HTR-8/SVneo (cell line): ENCODE measurements at regions not wholly inside any gene's neighbourhood (a gene's known extent, or its start where the extent isn't known, plus 50 kb on each side); places are given as distances from the start of the nearest gene placed in this dataset.
A peak's percentile ranks its signal among the peaks of the same experiment; 100 is the strongest.

Experiments used
- DNase-seq: peaks from one replicate; pipeline ENCODE4 v3.0.0; 2011; ENCODE audit warnings: low spot score, mixed read lengths; ENCODE audit not compliant: insufficient read length
- FAIRE-seq: peaks from 2 replicates; lab custom pipeline; 2011; peaks lifted over from hg19 to GRCh38; lab: Jason Lieb, UNC

DNA sequence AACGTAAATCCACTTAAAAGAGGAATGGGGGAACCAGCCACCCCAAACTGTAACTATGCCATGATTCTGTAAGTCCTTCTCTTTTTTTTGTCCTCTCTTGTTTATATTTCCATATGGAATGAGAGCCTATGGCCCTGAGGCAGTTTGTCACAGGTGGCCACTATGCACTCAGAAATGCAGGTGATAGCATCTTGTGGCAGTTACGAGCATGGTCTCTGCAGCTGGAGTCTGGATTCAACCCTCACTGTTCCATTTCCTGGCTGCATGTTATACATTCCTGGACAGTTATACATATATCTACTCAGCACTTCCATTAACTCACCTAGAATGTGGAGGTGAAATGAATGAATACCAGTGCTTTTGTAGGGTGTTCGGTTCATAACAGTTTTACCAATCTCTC is 291.5 kb upstream of the FANCL start:
- DNase-seq, result no peak
- peak; percentile 44 for FAIRE-seq

GRCh38 chr2:58527647-58528046 is 286.5 kb upstream of the FANCL start:
- FAIRE-seq (no peak), DNase-seq (no peak)

DNA sequence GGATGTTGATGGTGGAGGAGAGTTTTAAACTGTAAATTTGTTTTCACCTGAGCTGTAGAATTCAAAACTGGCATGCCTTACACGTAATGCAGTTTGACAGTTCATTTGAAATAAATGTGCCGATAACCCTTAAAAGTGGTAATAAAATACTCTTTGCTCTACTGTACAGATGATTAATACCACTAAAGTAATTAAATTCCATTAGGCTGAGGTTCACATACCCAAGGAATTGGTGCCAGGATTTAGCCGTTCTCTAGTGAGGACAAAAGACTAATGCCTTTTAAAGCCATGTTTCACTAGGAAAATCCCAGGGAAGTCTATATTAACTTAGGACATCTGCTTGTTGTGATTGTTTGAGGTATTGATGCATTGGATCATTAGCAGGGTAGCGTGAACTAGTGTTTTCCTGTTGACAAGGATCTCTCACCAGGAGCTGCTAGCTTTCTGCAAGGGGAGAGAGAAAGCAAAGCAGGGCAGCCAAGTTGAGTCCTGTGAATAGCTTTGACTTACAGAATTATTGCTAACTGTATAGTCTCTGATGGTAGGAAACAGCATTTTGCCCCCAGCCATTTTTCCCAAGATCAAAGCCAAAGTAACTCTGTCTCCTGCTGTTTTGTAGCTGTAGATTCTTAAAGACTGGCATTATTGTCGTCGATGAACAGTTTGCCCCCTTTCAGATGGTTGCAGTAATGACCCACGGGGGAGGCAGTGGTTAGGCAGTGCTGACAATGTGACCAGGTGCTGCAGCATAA is 280.9 kb upstream of the FANCL start:
- FAIRE-seq (no peak), DNase-seq (no peak)

GRCh38 chr2:58520903-58521302 is 279.8 kb upstream of the FANCL start:
- FAIRE-seq, result no peak
- no peak for DNase-seq

DNA sequence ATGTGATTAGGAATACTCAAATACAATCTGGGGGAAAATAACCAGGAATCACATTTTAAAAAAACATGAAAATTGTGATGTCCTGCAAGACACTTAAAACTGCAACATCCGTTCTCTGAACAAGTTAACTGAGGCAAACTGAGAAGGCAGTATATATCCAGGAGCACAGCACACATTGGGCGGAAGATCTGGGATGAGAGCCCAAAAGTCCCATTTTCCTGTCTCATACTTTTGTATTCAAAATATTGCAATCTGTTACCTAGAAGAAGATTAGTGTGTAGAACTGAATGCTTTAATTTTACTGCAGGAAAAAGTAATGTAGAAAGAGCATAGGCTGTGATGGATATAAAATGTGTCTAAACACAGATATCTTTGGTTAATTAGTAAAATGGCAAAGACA is 276.8 kb upstream of the FANCL start:
- FAIRE-seq (no peak), DNase-seq (no peak)

DNA sequence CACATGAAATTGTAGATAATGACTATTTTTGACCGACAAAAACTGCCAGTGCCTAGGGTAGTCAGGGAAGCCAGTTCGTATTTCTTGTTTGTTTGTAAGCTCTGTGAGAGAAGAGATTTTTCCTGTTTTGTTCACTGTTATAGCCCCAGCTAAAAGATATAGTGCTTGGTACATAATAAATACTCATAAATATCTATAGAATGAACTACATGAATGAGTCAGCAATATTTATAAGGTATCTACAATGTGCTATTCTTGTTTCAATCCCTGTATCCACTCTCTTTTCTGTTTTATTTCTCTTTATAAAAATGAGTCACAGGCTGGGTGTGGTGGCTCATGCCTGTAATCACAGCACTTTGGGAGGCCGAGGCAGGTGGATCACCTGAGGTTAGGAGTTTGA is 275.6 kb upstream of the FANCL start:
- DNase-seq (no peak), FAIRE-seq (no peak)

- FAIRE-seq (no peak), DNase-seq (no peak)
Observed at GRCh38 chr2:58515827-58516573, 274.9 kb upstream of the FANCL start.

DNA sequence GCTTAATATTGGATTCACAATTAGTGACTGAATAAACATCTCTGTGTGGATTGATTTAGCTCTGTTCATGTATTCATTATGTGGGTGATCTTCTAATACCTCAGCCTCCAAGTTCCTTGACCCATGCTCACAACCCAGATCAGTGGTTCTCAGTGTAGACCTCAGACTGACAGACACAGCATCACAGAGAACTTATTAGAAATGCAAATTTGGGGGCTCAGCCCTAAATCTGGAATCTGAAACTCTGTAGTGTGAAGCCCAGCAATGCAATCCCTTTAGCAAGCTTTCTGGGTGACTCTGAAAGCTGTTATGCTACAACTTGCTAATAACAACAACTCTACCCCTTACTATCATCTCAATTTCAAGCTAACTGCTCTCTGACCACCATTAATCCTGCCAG is 273.1 kb upstream of the FANCL start:
- FAIRE-seq (no peak), DNase-seq (no peak)

DNA sequence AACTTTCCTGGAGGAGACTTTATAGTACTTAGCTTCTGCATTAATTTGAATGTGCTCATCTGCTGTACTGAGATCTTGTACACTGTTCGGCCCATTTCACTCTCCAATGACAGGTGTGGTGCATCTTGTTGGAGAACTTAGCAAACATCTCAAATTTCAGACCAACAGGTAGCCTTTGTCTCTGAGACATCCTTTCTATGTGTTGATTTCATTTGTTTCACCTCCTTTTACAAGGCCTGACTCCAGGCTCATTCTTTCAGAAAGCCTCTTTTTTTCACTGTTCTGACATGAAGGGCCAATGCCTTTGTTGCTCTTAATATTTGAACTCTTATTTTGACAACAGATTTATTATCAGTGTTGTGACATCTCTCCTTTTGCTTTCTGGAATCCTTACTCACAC is 271.8 kb upstream of the FANCL start:
- DNase-seq, result no peak
- no peak for FAIRE-seq

DNA sequence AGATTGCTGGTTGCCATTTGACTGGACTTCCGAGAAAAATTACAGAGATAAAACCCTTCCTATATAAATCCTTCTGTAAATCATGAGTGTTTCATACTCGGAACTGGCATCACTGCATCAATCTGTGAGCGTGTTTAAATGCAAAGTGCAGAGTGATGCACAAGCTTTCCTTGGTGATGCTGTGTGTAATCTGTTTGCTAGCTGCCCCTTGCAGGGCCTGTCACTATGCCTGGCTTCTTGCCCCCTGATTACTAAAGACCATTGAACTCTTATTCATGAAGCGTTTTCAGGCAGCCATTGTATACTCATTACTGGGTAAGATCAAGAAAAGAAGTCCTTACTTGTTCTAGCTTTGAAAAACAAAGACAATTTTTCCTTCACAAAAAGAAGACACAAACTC is 266.9 kb upstream of the FANCL start:
- no peak for FAIRE-seq
- no peak for DNase-seq

- DNase-seq (no peak), FAIRE-seq (no peak)
Observed at GRCh38 chr2:58503918-58504317, 262.8 kb upstream of the FANCL start.

DNA sequence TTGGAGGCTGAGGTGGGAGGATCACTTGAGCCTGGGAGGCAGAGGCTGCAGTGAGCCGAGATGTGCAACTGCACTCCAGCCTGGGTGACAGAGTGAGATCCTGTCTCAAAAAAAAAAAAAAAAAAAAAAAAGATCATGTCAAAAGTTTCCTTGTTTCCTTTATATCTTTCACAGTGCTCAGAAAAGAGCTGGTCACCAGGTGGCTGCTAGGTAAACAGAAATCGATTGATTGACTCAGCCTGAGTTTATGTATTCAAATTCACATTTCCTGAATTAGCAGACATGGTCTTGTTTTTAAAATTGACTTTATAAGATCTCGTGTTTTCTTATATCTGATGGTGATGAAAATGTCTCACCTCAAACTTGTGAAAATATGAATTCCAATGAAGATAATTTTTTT is 261.8 kb upstream of the FANCL start:
- no peak for DNase-seq
- no peak for FAIRE-seq

DNA sequence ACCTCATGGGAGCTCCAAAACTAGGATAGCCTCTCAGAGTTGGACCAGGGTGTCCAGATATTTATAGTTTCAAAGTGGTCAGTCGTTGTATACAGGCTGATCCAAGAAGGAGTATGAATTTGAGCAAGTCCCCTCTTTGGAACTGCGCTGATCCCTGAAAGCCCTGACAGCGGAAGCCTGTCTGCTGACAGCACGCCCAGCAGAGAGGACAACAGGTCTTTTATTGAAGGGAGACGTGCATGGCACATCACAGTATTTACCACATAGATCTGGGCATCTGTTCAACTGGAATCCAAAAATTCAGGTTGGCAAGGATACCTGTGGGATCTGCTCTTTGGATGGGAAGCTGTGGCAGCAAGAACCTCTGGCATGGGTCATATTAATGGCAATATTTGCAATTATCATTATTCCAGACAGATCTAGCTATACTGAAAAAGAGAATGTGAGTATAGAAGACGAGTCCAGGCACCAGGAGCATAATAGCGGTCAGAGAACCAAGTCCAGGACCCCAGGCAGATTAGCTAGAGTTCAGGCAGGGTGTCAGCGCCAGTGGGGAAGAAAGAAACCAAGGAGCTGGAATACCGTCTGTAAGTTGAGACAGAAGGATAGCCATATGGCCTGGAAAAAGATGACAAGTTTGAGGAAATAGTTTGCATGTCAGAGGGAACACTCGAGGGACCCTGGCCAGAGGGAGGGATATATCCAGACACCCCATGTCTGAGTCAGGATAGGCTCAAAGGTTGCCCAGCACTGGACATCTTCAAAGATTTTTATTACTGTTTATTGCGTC is 260.4 kb upstream of the FANCL start:
- DNase-seq (no peak), FAIRE-seq (no peak)

- FAIRE-seq (no peak), DNase-seq (no peak)
Observed at GRCh38 chr2:58497168-58497567, 256.0 kb upstream of the FANCL start.

GRCh38 chr2:58495806-58496205 is 254.7 kb upstream of the FANCL start:
- no peak for FAIRE-seq
- no peak for DNase-seq

DNA sequence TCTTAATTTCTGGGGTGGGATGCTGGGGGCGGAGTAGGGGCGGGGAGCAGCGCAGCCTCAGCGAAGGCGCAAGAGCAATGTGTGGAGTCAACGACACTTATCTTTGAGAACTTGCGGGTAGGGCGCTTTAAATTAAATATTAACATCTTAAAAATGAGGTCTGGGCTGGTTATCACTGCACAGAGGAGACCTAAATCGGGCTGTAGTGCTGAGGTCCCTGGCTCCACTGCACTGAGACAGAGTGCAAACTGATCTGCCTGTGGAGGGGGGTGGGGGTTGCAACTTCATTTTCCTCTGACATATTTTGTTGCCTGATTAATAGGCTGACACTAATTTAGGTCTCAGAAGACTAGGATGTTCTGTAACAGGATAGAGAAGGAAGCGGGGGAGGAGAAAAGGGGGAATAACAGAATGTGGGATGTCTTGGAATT is 253.0 kb upstream of the FANCL start:
- no peak for FAIRE-seq
- no peak for DNase-seq

DNA sequence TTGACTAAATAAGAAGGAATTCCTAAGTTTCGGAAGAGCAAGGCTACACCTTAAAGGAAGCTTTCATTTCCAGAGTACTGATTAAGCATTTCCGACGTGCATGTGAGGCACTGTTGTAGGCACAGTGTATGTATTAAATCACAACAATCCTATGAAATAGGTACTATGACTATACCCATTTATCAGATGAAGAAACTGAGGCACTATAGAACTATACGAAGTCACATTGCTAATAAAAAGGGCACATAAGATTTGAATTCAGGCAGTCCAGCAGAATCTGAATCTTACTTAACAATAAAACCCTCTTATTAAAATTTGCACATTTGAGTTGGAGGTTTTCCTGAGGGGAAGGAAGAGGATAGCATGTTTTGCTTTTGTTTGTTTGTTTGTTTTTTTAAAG is 243.5 kb upstream of the FANCL start:
- no peak for FAIRE-seq
- no peak for DNase-seq

GRCh38 chr2:58484221-58484620 is 243.1 kb upstream of the FANCL start:
- FAIRE-seq, result no peak
- DNase-seq, result peak; percentile 6

- no peak for FAIRE-seq
- no peak for DNase-seq
Observed at GRCh38 chr2:58483307-58483706, 242.2 kb upstream of the FANCL start.

DNA sequence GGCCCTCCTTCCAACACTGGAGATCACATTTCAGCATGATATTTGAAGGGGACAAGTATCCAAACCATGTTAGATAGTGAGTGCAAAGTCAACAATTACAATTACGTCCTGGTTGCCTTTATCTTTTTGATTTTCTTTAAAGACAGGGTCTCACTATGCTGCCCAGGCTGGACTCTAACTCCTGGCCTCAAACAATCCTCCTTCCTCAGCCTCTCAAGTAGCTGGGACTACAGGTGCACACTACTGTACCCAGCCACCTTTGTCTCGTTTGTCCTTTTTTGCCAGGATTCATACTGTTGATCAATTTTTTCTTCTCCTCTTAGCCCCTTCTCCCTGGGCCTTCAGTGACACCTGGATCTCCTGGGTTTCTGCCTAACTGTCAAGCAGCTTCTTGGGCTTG is 240.5 kb upstream of the FANCL start:
- DNase-seq (no peak), FAIRE-seq (no peak)

DNA sequence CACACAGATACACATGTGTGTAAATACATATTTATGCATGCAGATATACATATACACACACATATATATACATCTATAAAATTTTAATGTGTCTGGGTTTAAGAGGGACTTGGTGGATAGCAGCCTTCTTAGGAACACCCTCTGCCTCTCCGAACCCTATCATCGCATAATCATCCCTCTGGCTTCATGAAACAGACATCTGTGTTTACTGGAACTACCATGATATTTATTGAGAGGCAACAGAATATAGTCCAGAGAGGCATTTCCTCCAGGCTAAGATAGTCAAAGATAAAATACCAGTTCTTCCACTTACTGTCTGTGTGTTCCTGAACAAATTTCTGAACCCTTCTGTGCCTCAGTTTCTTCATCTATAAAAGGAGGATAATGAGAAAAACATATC is 239.0 kb upstream of the FANCL start:
- no peak for FAIRE-seq
- DNase-seq, result no peak
